Kidney (tissue), 13 donors: ENCODE measurements at regions not wholly inside any gene's neighbourhood (a gene's known extent, or its start where the extent isn't known, plus 50 kb on each side); places are given as distances from the start of the nearest gene placed in this dataset.
"Not testable (repeated sequence)": the region's sequence is repeated elsewhere in the genome, so short reads cannot be mapped to it uniquely, and the experiment has no call there.

ENCODE experiments used
- DNase-seq, 5 donors: peaks; one replicate each; pipeline ENCODE4 v3.0.0-alpha.2; 2013 to 2020
- FAIRE-seq: peaks from 2 replicates; lab custom pipeline; 2012; peaks lifted over from hg19 to GRCh38; lab: Jason Lieb, UNC
- H3K27ac ChIP-seq, 2 donors: one replicate each; pipeline ENCODE4 v1.7.0; 2013; ENCODE audit warnings: low read depth in 2 of 2, low read length in 2 of 2, inconsistent platforms in 1 of 2
- H3K27me3 ChIP-seq: one replicate; pipeline ENCODE4 v1.7.1; 2013; ENCODE audit warnings: low read length, inconsistent platforms; ENCODE audit not compliant: control insufficient read depth, insufficient read depth
- H3K36me3 ChIP-seq, 3 donors: one replicate each; pipeline versions ENCODE4 v1.7.0 to v1.7.1; 2013; ENCODE audit warnings: low read length in 3 of 3, control low read depth in 1 of 3, inconsistent platforms in 1 of 3; ENCODE audit not compliant: insufficient read depth in 3 of 3, control insufficient read depth in 2 of 3
- H3K4me1 ChIP-seq, 3 donors: one replicate each; pipeline versions ENCODE4 v1.7.0 to v1.7.1; 2013; ENCODE audit warnings: low read length in 3 of 3, inconsistent platforms in 1 of 3, low read depth in 1 of 3; ENCODE audit not compliant: control insufficient read depth in 2 of 3, insufficient read depth in 2 of 3
- H3K4me3 ChIP-seq, 3 donors: one replicate each; pipeline versions ENCODE4 v1.7.0 to v1.8.1; 2013; ENCODE audit warnings: low read length in 3 of 3, control low read depth in 1 of 3, inconsistent platforms in 1 of 3
- H3K9ac ChIP-seq, 3 donors: one replicate each; pipeline versions ENCODE4 v1.7.0 to v1.7.1; 2013; ENCODE audit warnings: low read length in 3 of 3, control low read depth in 1 of 3, inconsistent platforms in 1 of 3
- H3K9me3 ChIP-seq, 3 donors: one replicate each; pipeline versions ENCODE4 v1.7.0 to v1.7.1; 2013; ENCODE audit warnings: low read length in 3 of 3, control low read depth in 1 of 3, inconsistent platforms in 1 of 3; ENCODE audit not compliant: control insufficient read depth in 2 of 3, insufficient read depth in 1 of 3
- CTCF ChIP-seq: IDR thresholded peaks from 3 replicates; pipeline ENCODE4 v1.5.1; 2012; ENCODE audit warnings: mild to moderate bottlenecking, moderate library complexity, borderline replicate concordance; ENCODE audit not compliant: insufficient read depth; ENCODE audit errors: extremely low read depth
- intact Hi-C: fragments of 100-400 bp; cut with DNase I; formaldehyde crosslinking; loops from one replicate; pipeline ENCODE4 v1.11.1; 2022
- donor health status: control.
- donor health status: control.
- donor health status: control.
- donor health status: control.
- donor health status: control.
- donor health status: DM: yes; HTN: yes; CAD: no.
- donor health status: Normal renal cell carcinoma (clear cell type).

GRCh38 chr7:4483851-4484250, 198.2 kb upstream of the FOXK1 start:
- intact Hi-C loops = no loop called here
- no peak overlapping the region for H3K9ac ChIP-seq
- H3K36me3 ChIP-seq = no peaks in the 10 kb centered on the region

GRCh38 chr7:4484545-4484944, 197.6 kb upstream of the FOXK1 start:
- DNase-seq (no peak), FAIRE-seq (no peak)
- no peak for TF ChIP-seq CTCF
- Histone ChIP-seq H3K4me1 (no peaks in the 10 kb centered on the region), H3K27ac (no peak overlapping the region), H3K36me3 (no peaks in the 10 kb centered on the region), H3K27me3 (no peaks in the 10 kb centered on the region), H3K4me3 (no peak overlapping the region), H3K9ac (no peak overlapping the region), H3K9me3 (peaks cover 0 to 3% (median 0%) of the 10 kb centered on the region in 3 donors)
- intact Hi-C loops = no loop called here

More at GRCh38 chr7:4483851-4484250, 198.2 kb upstream of the FOXK1 start:
- no peaks in the 10 kb centered on the region for H3K4me1 ChIP-seq
- no peak overlapping the region for H3K4me3 ChIP-seq
- no peak overlapping the region for H3K27ac ChIP-seq
- H3K9me3 ChIP-seq = peaks cover 0 to 3% (median 0%) of the 10 kb centered on the region in 3 donors
- no peak for TF ChIP-seq CTCF
- H3K27me3 ChIP-seq = no peaks in the 10 kb centered on the region
- DNase-seq = no peak
- FAIRE-seq = no peak

- FAIRE-seq = no peak
- TF ChIP-seq CTCF = no peak
- peaks cover 0 to 3% (median 0%) of the 10 kb centered on the region in 3 donors for H3K9me3 ChIP-seq
These were observed 195.2 kb upstream of the FOXK1 start for GRCh38 chr7:4486907-4487306.

GRCh38 chr7:4496911-4497310, 185.2 kb upstream of the FOXK1 start:
- H3K9me3 ChIP-seq, FAIRE-seq, H3K9ac ChIP-seq, H3K4me1 ChIP-seq, H3K27ac ChIP-seq, intact Hi-C loops, DNase-seq, H3K4me3 ChIP-seq, H3K27me3 ChIP-seq, H3K36me3 ChIP-seq: not testable (repeated sequence)

More at GRCh38 chr7:4486907-4487306, 195.2 kb upstream of the FOXK1 start:
- Histone ChIP-seq H3K4me3 (no peak overlapping the region), H3K27me3 (no peaks in the 10 kb centered on the region), H3K36me3 (no peaks in the 10 kb centered on the region), H3K4me1 (no peaks in the 10 kb centered on the region), H3K27ac (no peak overlapping the region), H3K9ac (no peak overlapping the region)
- no peak for DNase-seq
- intact Hi-C loops = no loop called here
